ENCODE measurements at regions not wholly inside any gene's neighbourhood (a gene's known extent, or its start where the extent isn't known, plus 50 kb on each side); places are given as distances from the start of the nearest gene placed in this dataset.

DNA sequence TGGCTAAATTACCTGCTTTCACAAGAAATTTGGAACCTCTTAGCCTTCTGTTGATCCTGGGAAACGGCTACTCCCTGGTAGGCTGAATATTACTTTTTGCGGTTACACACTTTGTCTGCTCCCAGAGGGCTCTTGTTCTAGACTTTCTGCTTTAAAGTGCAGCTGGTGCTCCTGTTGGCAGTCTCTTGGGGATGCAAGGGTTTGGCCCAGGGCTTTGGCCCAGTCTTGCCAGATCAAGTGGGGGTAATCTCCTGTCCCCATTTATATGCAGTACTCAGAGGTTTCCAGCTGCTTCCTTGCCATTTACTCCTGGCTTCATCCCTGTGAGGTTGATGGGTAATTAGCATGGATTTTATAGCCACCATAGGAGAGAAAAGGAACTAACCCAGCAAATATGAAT is 558.2 kb upstream of the MIS18BP1 start:
- Histone ChIP-seq H4K20me1 (ENCODE audit: insufficient read depth, low read length) (no peaks in the 10 kb centered on the region), H2AK9ac (replicated peaks; ENCODE audit: low read depth, low read length, poor library complexity) (no peak overlapping the region), H3K23ac (ENCODE audit: low read depth, low read length) (no peak overlapping the region), H2AK5ac (ENCODE audit: low read depth, low read length) (no peak overlapping the region), H3K4me1 (ENCODE audit: control insufficient read depth, insufficient read depth, low read length) (no peaks in the 10 kb centered on the region), H3K4me3 (ENCODE audit: insufficient read depth, low read depth, low read length) (no peak overlapping the region), H2BK15ac (ENCODE audit: low read depth, low read length) (no peak overlapping the region), H3K4me2 (ENCODE audit: low read depth, low read length) (no peak overlapping the region), H3K18ac (ENCODE audit: low read depth, low read length) (no peak overlapping the region), H3K4ac (ENCODE audit: low read depth, low read length) (no peak overlapping the region), H3K56ac (ENCODE audit: extremely low read depth, insufficient read depth, low read length) (no peak overlapping the region), H4K91ac (ENCODE audit: insufficient read depth, low read depth, low read length) (no peak overlapping the region), H3K14ac (replicated peaks; ENCODE audit: low read depth, low read length) (no peak overlapping the region), H4K5ac (ENCODE audit: low read depth, low read length) (no peak overlapping the region), H3K9me1 (ENCODE audit: insufficient read depth, low read length) (no peaks in the 10 kb centered on the region), H3K36me3 (ENCODE audit: control insufficient read depth, insufficient read depth, low read length) (no peaks in the 10 kb centered on the region), H2BK20ac (ENCODE audit: low read depth, low read length) (no peak overlapping the region), H3K27me3 (ENCODE audit: control insufficient read depth, insufficient read depth, low read length) (no peaks in the 10 kb centered on the region), H3K79me1 (ENCODE audit: low read depth in 1 of 2, low read length in 2 of 2) (no peaks in the 10 kb centered on the region), H4K8ac (ENCODE audit: low read depth in 2 of 2, low read length in 2 of 2) (no peak overlapping the region), H3K27ac (ENCODE audit: insufficient read depth, low read length) (no peak overlapping the region), H3K9me3 (ENCODE audit: control insufficient read depth, insufficient read depth, low read length) (peaks cover 3% of the 10 kb centered on the region; the same call in 1 of the 2 replicates), H2BK120ac (ENCODE audit: low read depth, low read length) (no peak overlapping the region), H2AFZ (replicated peaks; ENCODE audit: low read length, poor library complexity) (no peak overlapping the region), H2BK5ac (ENCODE audit: low read depth, low read length, poor library complexity, severe bottlenecking) (no peak overlapping the region), H3K9ac (ENCODE audit: low read depth, low read length) (no peak overlapping the region)
- DNase-seq = no peak
- WGBS, 2 experiments (ENCODE audit: extremely low coverage in 2 of 2, insufficient read length in 1 of 2) = no CpG with 5 or more reads among the region's 2 CpGs
- dilution Hi-C loops (cut with HindIII; ENCODE audit: low sequenced_read_pairs, unreplicated experiment) = no loop called here
- no peak for ATAC-seq (ENCODE audit: low read depth)
- ChIA-PET CTCF (no interaction called here), POLR2A (ENCODE audit: unreplicated experiment) (no interaction called here)
- no TSS peak for BruUV-seq (replicated peaks)
- in situ Hi-C loops (cut with MboI; ENCODE audit: low sequenced_read_pairs) = no loop called here
- TF ChIP-seq, protein P1, sequence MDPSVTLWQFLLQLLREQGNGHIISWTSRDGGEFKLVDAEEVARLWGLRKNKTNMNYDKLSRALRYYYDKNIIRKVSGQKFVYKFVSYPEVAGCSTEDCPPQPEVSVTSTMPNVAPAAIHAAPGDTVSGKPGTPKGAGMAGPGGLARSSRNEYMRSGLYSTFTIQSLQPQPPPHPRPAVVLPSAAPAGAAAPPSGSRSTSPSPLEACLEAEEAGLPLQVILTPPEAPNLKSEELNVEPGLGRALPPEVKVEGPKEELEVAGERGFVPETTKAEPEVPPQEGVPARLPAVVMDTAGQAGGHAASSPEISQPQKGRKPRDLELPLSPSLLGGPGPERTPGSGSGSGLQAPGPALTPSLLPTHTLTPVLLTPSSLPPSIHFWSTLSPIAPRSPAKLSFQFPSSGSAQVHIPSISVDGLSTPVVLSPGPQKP (IDR thresholded peaks at IDR 0.05; ENCODE audit: borderline replicate concordance, low read depth, low read length) = no peak
- TF ChIP-seq MXI1 (IDR thresholded peaks at IDR 0.05; ENCODE audit: borderline replicate concordance, low read depth, low read length) (no peak), NFE2L2 (IDR thresholded peaks at IDR 0.05; ENCODE audit: low read depth, low read length) (no peak), SMC3 (IDR thresholded peaks at IDR 0.05; ENCODE audit: low read depth, low read length) (no peak), BHLHE40 (IDR thresholded peaks at IDR 0.05; ENCODE audit: low read depth, low read length) (no peak), RFX5 (IDR thresholded peaks at IDR 0.05; ENCODE audit: low read depth, low read length) (no peak), FOS (IDR thresholded peaks at IDR 0.05; ENCODE audit: low read depth, low read length) (no peak), CEBPB (IDR thresholded peaks at IDR 0.05; ENCODE audit: low read depth, low read length) (no peak), MAFK (IDR thresholded peaks at IDR 0.05; ENCODE audit: low read depth, low read length) (no peak), CHD1 (IDR thresholded peaks at IDR 0.05; ENCODE audit: low read depth, low read length) (no peak), RAD21 (IDR thresholded peaks at IDR 0.05; ENCODE audit: low read length) (no peak), POLR2A (IDR thresholded peaks at IDR 0.05; ENCODE audit: low read depth, low read length) (no peak), MAZ (IDR thresholded peaks at IDR 0.05; ENCODE audit: borderline replicate concordance, low read depth, low read length) (no peak)
- TF ChIP-seq, protein P2, sequence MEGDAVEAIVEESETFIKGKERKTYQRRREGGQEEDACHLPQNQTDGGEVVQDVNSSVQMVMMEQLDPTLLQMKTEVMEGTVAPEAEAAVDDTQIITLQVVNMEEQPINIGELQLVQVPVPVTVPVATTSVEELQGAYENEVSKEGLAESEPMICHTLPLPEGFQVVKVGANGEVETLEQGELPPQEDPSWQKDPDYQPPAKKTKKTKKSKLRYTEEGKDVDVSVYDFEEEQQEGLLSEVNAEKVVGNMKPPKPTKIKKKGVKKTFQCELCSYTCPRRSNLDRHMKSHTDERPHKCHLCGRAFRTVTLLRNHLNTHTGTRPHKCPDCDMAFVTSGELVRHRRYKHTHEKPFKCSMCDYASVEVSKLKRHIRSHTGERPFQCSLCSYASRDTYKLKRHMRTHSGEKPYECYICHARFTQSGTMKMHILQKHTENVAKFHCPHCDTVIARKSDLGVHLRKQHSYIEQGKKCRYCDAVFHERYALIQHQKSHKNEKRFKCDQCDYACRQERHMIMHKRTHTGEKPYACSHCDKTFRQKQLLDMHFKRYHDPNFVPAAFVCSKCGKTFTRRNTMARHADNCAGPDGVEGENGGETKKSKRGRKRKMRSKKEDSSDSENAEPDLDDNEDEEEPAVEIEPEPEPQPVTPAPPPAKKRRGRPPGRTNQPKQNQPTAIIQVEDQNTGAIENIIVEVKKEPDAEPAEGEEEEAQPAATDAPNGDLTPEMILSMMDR (conservative IDR thresholded peaks at IDR 0.05; ENCODE audit: low read depth, low read length) = no peak
- TF ChIP-seq, protein P3, sequence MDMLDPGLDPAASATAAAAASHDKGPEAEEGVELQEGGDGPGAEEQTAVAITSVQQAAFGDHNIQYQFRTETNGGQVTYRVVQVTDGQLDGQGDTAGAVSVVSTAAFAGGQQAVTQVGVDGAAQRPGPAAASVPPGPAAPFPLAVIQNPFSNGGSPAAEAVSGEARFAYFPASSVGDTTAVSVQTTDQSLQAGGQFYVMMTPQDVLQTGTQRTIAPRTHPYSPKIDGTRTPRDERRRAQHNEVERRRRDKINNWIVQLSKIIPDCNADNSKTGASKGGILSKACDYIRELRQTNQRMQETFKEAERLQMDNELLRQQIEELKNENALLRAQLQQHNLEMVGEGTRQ (IDR thresholded peaks at IDR 0.05; ENCODE audit: low read depth, low read length) = no peak
- intact Hi-C loops (cut with micrococcal nuclease) = no loop called here
